Skeletal muscle tissue (tissue), 4 donors: ENCODE measurements at regions not wholly inside any gene's neighbourhood (a gene's known extent, or its start where the extent isn't known, plus 50 kb on each side); places are given as distances from the start of the nearest gene placed in this dataset. TPM values are rescaled to one million over a fixed set of nuclear protein-coding genes. Genes with fewer than 3 reads are reported as not detected.

Source experiments
- H3K27ac ChIP-seq: one replicate; pipeline ENCODE4 v1.7.0; 2013; ENCODE audit warnings: mild to moderate bottlenecking, low read depth, low read length, inconsistent platforms
- H3K27me3 ChIP-seq, 3 donors: one replicate each; pipeline ENCODE4 v1.7.0; 2013; ENCODE audit warnings: low read length in 3 of 3; ENCODE audit not compliant: control insufficient read depth in 3 of 3, insufficient read depth in 3 of 3
- H3K36me3 ChIP-seq, 3 donors: one replicate each; pipeline ENCODE4 v1.7.0; 2013; ENCODE audit warnings: low read length in 3 of 3; ENCODE audit not compliant: control insufficient read depth in 3 of 3, insufficient read depth in 3 of 3
- H3K4me1 ChIP-seq, 3 donors: one replicate each; pipeline ENCODE4 v1.7.0; 2013; ENCODE audit warnings: low read length in 3 of 3, mild to moderate bottlenecking in 3 of 3; ENCODE audit not compliant: control insufficient read depth in 3 of 3, insufficient read depth in 3 of 3
- H3K4me3 ChIP-seq, 3 donors: one replicate each; pipeline ENCODE4 v1.7.0; 2013; ENCODE audit warnings: low read length in 3 of 3
- H3K9ac ChIP-seq, 3 donors: one replicate each; pipeline ENCODE4 v1.7.0; 2013; ENCODE audit warnings: low read length in 3 of 3, mild to moderate bottlenecking in 3 of 3, moderate library complexity in 2 of 3, low read depth in 1 of 3
- H3K9me3 ChIP-seq, 3 donors: one replicate each; pipeline ENCODE4 v1.7.0; 2013; ENCODE audit warnings: low read length in 3 of 3; ENCODE audit not compliant: control insufficient read depth in 3 of 3
- small RNA-seq: library from RNA; depleted of rRNA; stranded (forward); fragments of <200 nt; gene quantifications from one replicate; pipeline ENCODE3, GENCODE V24; 2014
- donor health status: Osteomylitis.

GRCh38 chr15:87099916-87100315 lies 1020.2 kb downstream of the AGBL1 start:
- no peaks in the 10 kb centered on the region for H3K4me1 ChIP-seq
- H3K9me3 ChIP-seq: peaks cover 3 to 8% (median 6%) of the 10 kb centered on the region in 3 donors
- H3K9ac ChIP-seq: no peak overlapping the region
- H3K27me3 ChIP-seq: no peaks in the 10 kb centered on the region
- H3K36me3 ChIP-seq: no peaks in the 10 kb centered on the region
- no peak overlapping the region for H3K27ac ChIP-seq
- H3K4me3 ChIP-seq: no peak overlapping the region

- Histone ChIP-seq H3K9ac (no peak overlapping the region), H3K36me3 (no peaks in the 10 kb centered on the region), H3K27me3 (no peaks in the 10 kb centered on the region), H3K4me1 (no peaks in the 10 kb centered on the region), H3K9me3 (peaks cover 0 to 2% (median 0%) of the 10 kb centered on the region in 3 donors), H3K4me3 (no peak overlapping the region), H3K27ac (no peak overlapping the region)
These were observed 1009.9 kb downstream of the AGBL1 start for GRCh38 chr15:87089551-87089950.

DNA sequence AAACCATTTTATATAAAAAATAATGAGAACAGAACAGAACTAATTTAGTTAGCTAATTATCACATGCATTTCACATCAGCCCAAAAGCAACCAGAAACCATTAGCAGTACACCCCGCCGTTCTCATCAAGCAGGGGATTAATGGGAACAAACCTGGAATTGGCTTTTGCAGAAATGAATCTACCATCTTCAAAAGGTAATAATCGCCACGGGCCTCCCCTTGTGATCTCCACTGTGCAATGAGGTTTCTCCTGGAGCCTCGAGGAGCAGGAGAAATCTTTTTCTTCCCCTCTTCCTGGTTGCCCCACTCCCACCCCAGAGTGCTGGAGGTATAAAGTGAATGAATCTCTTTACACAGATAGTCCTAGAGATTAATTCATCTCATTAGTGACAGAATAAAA lies 1003.5 kb downstream of the AGBL1 start:
- H3K36me3 ChIP-seq: no peaks in the 10 kb centered on the region

DNA sequence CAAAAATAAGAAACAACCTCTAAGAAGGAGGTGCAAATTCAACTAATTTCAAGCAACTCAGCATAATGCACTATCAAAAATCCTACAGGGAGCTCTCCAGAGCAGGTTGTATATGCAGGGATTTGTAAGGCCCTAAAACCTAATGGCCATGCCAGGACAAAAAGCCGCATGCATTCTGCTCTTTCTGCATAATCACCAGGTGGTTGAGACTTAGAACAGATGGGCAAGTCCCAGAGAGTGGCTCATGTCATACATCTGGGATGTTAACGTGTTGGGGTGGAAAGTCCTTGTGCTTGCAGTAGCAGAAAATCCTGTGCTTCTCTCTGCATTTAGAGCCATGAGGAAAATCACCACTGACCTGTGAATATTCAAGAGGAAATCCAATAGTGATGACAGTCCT lies 1002.9 kb downstream of the AGBL1 start:
- no peaks in the 10 kb centered on the region for H3K36me3 ChIP-seq
- no peaks in the 10 kb centered on the region for H3K4me1 ChIP-seq
- H3K9ac ChIP-seq: no peak overlapping the region
- H3K27me3 ChIP-seq: no peaks in the 10 kb centered on the region
- H3K4me3 ChIP-seq: no peak overlapping the region
- no peak overlapping the region for H3K27ac ChIP-seq
- peaks cover 0 to 2% (median 0%) of the 10 kb centered on the region in 3 donors for H3K9me3 ChIP-seq

More for the DNA sequence above, 1003.5 kb downstream of the AGBL1 start:
- H3K4me3 ChIP-seq: no peak overlapping the region
- no peak overlapping the region for H3K9ac ChIP-seq
- no peak overlapping the region for H3K27ac ChIP-seq
- peaks cover 0 to 2% (median 0%) of the 10 kb centered on the region in 3 donors for H3K9me3 ChIP-seq
- H3K4me1 ChIP-seq: no peaks in the 10 kb centered on the region
- no peaks in the 10 kb centered on the region for H3K27me3 ChIP-seq

- Histone ChIP-seq H3K4me1 (no peaks in the 10 kb centered on the region), H3K36me3 (no peaks in the 10 kb centered on the region), H3K27ac (no peak overlapping the region), H3K9me3 (peaks cover 0 to 2% (median 0%) of the 10 kb centered on the region in 3 donors), H3K4me3 (no peak overlapping the region), H3K27me3 (no peaks in the 10 kb centered on the region), H3K9ac (no peak overlapping the region)
These were observed 1000.9 kb downstream of the AGBL1 start for GRCh38 chr15:87080547-87080946.

Small RNA genes lying in the stretch of these regions (small RNA-seq; reads per million reads assigned to genes)
- gene RNU6-185P: not detected
